Stimulated activated CD4-positive, alpha-beta T cell treated with anti-CD3 and anti-CD28 coated beads, Interleukin-15, amount 100 ng/mL, for 1 hour (primary cell): ENCODE measurements at regions not wholly inside any gene's neighbourhood (a gene's known extent, or its start where the extent isn't known, plus 50 kb on each side); places are given as distances from the start of the nearest gene placed in this dataset.
"Not testable (repeated sequence)": the region's sequence is repeated elsewhere in the genome, so short reads cannot be mapped to it uniquely, and the experiment has no call there.

Experiments used
- DNase-seq, 2 donors: peaks; one replicate each; pipeline ENCODE4 v3.0.0-alpha.2; 2020; ENCODE audit warnings: low read depth in 1 of 2, low spot score in 1 of 2

GRCh38 chr6:19714434-19715166 is 122.6 kb upstream of the ID4 start:
- DNase-seq = no peak

GRCh38 chr6:19715167-19715551 is 122.0 kb upstream of the ID4 start:
- no peak for DNase-seq

- DNase-seq = no peak
These were observed 117.5 kb upstream of the ID4 start for GRCh38 chr6:19719691-19720128.

- no peak for DNase-seq
These were observed 115.3 kb upstream of the ID4 start for GRCh38 chr6:19721766-19722377.

- DNase-seq = no peak
These were observed 114.2 kb upstream of the ID4 start for GRCh38 chr6:19722999-19723398.

- DNase-seq = no peak
These were observed 113.6 kb upstream of the ID4 start for GRCh38 chr6:19723545-19723944.

GRCh38 chr6:19725436-19725835 is 111.7 kb upstream of the ID4 start:
- DNase-seq = not testable (repeated sequence)

GRCh38 chr6:19731282-19731681 is 105.9 kb upstream of the ID4 start:
- DNase-seq = no peak

GRCh38 chr6:19734061-19734460 is 103.1 kb upstream of the ID4 start:
- no peak for DNase-seq

GRCh38 chr6:19734519-19734918 is 102.7 kb upstream of the ID4 start:
- DNase-seq = no peak

- DNase-seq = no peak
These were observed 101.1 kb upstream of the ID4 start for GRCh38 chr6:19736066-19736465.

GRCh38 chr6:19738010-19738409 is 99.2 kb upstream of the ID4 start:
- no peak for DNase-seq

GRCh38 chr6:19749722-19750121 is 87.4 kb upstream of the ID4 start:
- no peak for DNase-seq

GRCh38 chr6:19752746-19753145 is 84.4 kb upstream of the ID4 start:
- DNase-seq = no peak

GRCh38 chr6:19753826-19754225 is 83.3 kb upstream of the ID4 start:
- DNase-seq = no peak

- no peak for DNase-seq
These were observed 82.5 kb upstream of the ID4 start for GRCh38 chr6:19754686-19755085.

GRCh38 chr6:19755181-19755580 is 82.0 kb upstream of the ID4 start:
- no peak for DNase-seq

- no peak for DNase-seq
These were observed 80.1 kb upstream of the ID4 start for GRCh38 chr6:19757036-19757435.

- DNase-seq = no peak
These were observed 77.9 kb upstream of the ID4 start for GRCh38 chr6:19759117-19759880.

GRCh38 chr6:19761121-19761520 is 76.0 kb upstream of the ID4 start:
- no peak for DNase-seq

- no peak for DNase-seq
These were observed 65.3 kb upstream of the ID4 start for GRCh38 chr6:19771753-19772336.

GRCh38 chr6:19772891-19773290 is 64.3 kb upstream of the ID4 start:
- no peak for DNase-seq
